Astrocyte (in vitro differentiated cells and primary cell): ENCODE measurements at regions not wholly inside any gene's neighbourhood (a gene's known extent, or its start where the extent isn't known, plus 50 kb on each side); places are given as distances from the start of the nearest gene placed in this dataset.

Source experiments
- EZH2 ChIP-seq: IDR thresholded peaks from 2 replicates; pipeline ENCODE4 v1.6.1; 2012; ENCODE audit warnings: mild to moderate bottlenecking, low read length, inconsistent platforms; ENCODE audit not compliant: insufficient read depth
- TF ChIP-seq, protein P1 (sequence below): IDR thresholded peaks from 2 replicates; pipeline ENCODE4 v1.5.1; 2011; ENCODE audit warnings: low read depth, mild to moderate bottlenecking, inconsistent platforms, low read length, moderate library complexity; ENCODE audit not compliant: insufficient read depth

DNA sequence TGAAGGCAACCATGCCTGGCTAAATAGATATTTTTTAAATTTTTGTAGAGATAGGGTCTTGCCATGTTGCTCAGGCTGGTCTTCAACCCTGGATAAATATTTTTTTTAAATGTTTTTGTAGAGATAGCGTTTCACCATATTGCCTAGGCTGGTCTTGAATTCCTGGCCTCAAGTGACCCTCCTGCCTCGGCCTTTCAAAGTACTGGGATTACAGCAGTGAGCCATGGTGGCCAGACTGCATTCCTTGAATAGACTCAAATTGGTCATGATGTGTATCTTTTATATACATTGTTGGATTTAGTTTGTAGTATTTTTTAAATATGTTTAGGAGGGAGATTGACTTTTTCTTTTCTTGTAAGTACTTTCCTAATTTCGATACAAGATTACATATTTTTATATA lies 325.7 kb upstream of the C11orf87 start:
- TF ChIP-seq, protein P1, sequence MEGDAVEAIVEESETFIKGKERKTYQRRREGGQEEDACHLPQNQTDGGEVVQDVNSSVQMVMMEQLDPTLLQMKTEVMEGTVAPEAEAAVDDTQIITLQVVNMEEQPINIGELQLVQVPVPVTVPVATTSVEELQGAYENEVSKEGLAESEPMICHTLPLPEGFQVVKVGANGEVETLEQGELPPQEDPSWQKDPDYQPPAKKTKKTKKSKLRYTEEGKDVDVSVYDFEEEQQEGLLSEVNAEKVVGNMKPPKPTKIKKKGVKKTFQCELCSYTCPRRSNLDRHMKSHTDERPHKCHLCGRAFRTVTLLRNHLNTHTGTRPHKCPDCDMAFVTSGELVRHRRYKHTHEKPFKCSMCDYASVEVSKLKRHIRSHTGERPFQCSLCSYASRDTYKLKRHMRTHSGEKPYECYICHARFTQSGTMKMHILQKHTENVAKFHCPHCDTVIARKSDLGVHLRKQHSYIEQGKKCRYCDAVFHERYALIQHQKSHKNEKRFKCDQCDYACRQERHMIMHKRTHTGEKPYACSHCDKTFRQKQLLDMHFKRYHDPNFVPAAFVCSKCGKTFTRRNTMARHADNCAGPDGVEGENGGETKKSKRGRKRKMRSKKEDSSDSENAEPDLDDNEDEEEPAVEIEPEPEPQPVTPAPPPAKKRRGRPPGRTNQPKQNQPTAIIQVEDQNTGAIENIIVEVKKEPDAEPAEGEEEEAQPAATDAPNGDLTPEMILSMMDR = no peak
- no peak for TF ChIP-seq EZH2
